ENCODE measurements at regions not wholly inside any gene's neighbourhood (a gene's known extent, or its start where the extent isn't known, plus 50 kb on each side); places are given as distances from the start of the nearest gene placed in this dataset.

DNA sequence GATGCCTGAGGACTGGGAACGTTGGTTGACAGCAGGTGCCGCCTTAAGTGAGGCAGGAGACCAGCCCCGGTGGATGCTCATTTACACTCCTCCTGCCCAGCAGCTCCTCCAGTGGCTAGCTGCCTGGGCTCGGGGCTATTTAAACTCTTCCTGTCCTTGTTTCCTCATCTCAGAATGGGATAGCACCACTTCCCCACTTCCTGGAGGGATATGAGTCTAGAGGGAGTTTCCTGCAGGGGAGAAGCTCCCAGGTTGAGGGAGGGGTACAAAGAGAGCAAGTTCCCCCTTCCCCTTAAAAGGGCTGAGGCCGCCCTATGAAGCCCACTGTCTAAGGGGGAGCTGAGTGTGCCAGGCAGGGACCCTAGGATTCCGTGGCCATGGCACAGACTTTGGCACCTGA is 311.2 kb downstream of the AACS start:
- no peak for DNase-seq

DNA sequence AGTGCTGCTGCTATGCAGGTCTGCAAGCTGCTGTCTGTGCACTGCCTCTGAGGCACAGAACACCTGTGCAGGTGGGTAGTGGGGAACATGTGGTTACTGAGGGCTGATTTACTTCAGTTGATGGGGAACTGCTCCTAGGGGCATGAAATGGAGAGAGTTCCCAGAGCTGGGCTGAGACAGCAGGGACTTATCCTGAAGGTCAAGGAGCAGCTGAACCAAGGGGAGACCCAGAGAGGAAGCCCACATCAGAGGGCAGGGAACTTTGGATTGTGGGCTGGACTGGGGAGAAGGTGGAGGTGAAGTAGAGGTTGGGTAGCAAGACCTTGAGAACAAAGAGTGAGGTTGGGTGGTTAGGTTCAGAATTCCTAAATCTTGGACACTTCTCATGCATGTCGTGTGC is 311.9 kb downstream of the AACS start:
- DNase-seq, result no peak

DNA sequence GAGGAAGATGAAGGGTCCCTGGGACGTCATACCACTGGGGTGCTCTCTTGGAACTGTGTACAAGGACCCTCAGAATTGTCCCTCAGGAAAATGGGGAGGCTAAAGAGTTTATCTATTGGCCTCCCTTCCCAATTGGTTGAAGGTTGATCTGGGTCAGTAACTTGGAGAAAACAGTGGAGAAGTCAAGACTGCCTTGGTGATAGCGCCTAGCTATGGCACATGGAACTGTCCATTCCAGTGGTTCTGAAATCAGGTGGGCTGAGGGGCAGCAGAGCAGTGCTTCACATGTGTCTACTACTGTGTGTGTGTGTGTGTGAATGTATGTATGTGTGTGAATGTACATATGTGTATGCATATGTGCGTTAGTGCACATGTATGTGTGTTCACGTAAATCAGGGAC is 316.1 kb downstream of the AACS start:
- no peak for DNase-seq

DNA sequence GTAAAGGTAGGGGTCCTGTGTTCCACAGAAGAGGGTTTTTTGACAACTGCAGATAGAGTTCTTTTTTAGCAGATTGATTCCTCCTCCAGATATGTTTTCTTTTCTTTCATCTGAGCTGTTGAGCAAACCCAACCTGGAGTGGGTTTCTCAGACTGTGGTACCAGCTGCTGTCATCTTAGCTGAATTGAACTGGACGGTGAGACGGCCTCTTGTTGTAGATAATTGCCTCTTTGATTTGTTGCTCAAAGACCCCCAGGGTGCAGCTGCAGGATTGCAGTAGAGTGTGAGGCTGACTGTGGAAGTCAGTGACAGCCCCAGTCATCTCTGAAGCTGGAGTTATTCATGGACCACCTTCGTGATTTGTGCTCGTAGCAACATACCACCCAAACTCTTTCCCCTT is 317.7 kb downstream of the AACS start:
- DNase-seq, result no peak

DNA sequence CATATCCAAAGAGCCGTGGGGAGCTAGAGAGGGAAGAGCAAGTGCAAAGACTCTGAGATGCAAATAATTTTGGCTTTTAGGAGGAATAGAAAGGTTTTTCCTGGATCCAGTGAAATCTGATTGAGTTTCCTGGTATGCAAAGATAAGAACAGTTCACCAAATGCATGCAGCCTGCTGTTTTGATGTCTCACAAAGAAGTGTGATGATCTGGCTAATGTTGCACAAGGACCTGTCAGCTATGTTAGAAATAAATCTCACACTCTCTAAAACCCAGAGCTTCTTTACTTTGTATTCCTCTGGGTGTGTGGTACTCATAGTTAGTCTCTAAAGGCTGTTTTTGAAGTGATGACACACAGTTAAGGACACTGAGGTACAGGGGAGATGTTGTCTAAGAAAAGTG is 321.4 kb downstream of the AACS start:
- no peak for DNase-seq

DNA sequence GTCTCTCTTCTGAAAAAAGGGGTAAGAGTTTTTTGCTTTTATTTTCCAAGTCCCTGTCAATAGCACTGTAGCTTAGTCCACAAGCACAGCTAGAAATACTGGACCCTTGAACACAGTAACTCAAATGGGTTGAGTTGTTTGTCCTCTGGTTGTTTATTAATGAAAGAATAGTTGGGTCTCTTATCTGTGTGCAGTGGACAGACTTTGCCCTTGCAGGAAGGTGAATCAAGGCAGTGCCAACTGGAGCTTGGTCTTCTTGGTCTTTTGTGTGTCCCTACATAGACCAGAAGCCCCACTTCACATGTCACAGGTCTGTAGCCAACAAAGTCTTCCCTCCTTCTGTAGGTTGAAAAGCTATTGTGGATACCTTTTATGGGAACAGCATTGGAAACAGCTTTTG is 322.0 kb downstream of the AACS start:
- no peak for DNase-seq

DNA sequence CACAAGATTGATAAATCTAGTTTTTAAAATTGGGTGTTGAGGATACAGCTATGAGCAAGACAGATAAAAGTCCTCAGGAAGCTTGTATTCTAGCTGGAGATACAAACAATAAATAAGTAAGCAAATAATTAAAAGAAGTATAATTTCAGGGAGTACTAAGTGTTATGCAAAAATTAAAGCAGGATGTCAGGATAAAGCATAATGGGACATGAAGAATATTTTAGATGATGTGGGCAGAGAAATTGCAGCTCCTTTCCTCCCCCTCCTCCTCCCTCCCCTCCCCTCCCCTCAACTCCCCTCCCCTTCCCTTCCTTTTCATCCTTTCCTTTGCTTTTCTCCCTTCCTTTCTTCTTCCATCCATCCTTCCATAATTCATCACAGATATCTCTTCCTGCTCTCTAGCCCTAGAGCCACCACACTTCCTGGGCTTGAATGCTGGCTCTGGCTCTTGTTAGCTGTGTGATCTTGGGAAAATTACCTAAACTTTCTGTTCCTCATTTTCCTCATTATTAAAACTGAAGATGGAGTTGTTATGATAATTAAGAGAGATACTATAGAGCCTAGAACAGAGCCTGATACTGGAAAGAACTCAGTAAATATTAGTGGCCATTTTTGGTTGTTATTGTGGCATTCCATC is 323.9 kb downstream of the AACS start:
- DNase-seq, result no peak

DNA sequence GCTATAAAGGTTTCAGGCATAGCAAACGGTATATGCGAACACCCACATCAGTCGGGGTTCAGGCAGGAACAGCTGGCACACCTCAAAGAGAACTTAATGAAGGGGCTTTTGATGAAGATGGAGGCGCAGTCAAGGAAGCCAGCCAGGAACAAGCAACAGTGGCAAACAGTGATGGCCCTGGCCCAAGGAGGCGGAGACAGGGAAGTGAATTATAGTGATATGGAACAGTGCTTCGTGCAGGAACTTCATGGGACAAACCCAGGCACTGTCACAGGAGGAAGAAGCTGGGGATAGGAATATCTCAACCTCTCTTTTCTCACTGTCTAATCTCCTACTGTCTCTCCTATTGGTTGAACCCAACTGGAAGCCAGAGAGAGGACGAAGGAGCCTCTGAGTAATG is 328.3 kb downstream of the AACS start:
- DNase-seq, result no peak

DNA sequence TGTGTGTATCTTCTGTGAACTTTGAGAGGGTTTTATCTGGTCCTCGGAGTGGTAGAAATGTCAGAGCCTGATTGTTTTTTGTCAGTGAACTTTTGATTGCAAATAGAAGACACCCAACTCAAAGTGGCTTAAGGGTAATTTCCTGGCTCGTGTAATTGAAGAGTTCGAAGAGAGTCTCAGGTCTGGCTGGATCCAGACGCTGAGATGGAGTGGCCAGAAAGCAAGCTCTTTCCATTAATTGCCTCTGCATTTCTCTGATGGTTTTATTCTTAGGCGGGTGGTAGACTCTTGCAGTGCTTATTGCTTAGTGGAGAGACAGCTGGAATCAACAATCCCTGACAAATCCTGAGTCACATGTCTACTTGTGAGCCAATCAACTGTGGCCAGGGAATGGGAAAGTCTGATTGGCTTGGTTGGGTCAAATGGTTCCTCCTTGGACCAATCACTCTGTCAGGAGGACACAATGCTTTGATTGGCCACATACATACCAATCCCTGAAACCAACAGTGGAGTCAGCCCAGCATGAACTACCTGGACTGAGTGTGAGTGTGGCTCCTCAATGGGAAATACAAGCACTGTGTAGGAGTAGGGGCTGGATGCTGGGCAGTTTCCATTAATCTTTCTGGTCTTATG is 330.5 kb downstream of the AACS start:
- DNase-seq, result no peak

DNA sequence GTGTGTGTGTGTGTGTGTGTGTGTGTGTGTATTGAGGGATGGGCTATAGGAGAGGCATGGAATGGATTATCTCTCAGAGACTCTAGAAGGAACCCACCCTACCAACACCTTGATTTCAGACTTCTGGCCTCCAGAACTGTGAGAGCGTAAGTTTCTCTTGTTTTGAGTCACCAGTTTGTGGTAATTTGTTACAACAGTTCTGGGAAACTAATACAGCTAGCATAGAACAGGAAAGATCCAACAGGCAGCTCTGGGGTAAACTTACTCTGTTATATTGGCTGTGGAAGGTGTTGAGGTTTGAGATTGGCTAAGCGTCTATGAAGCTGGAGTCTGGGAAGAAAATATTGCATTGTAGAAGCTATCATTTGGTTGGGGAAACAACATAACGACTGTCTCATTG is 334.3 kb downstream of the AACS start:
- DNase-seq, result no peak

DNA sequence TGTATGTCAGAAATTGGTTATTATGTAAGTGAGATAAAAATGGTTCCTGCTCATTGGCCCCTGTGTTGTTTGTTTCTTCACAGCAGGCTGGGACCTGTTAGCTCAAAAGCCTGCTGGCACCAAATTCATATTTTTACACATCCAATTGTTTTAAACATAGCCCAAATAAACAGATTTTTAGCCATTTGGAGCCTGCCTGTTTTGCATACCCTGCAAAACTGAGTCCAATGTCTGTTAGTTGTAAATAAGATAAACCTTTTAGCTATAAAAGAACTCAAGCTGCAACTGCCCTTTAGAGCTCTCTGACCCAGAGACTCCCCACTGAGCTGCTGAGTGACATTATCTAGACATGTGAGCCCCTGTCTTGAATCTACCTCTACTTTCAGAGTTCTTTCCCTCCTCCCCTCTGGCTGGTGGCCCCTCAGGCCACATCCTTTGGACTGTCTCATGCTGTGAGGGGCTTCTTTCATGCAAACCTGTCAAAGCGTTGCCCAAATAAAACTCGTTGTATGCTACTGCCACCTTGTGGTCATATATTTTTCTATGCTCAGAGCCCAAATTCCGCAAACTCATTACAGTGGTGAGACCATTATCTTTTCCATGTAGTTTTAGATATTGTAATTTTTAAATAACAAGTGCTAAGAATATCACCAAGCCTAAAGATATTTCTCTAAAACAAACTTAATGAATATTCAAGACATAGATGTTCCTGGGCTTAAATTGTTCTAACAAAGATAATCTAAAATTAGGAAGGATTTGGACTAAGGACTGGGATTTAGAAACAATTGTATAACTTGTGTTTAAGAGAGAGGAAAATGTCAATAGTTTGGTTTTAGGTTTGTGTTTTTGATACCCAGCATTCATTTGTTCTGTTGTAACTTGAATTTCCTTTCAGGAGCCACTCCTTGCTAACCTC is 337.9 kb downstream of the AACS start:
- no peak for DNase-seq

DNA sequence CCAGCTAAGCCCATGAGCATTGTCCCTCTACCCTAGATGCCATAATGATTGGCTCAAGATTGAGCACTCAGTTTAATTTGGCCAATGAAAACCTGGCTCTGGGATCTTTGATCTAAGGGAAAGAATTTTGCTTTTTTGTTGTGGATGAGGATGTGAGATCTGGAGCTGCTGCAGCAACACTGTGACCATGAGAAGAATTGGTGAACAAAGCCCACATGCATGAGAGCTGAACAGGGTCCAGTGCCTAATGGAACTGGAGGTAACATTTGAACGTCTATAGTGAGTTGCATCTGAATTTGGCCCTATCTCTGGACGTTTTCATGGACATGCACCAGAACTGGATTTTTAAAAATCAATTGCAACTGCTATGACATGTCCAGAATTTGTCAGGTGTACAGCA is 338.6 kb downstream of the AACS start:
- DNase-seq, result no peak

DNA sequence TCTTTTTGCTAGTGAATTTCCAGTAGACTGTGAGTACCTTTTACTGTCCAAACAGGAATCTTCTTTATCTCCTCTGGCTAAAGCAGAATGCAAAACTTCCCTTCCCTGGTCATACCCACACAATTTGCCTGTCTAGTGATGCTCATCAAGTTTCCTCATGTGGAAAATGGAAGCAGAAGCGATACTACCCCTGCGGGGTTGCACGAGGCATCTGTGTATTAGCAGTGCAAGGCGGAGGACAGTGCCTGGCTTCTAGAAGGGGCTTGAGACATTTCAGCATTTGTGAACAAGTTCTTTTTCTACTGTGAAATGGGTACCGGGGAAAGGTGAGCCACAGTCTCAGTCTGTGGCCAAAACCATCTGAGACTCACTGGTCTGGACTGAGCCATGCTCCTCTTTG is 340.9 kb downstream of the AACS start:
- no peak for DNase-seq

DNA sequence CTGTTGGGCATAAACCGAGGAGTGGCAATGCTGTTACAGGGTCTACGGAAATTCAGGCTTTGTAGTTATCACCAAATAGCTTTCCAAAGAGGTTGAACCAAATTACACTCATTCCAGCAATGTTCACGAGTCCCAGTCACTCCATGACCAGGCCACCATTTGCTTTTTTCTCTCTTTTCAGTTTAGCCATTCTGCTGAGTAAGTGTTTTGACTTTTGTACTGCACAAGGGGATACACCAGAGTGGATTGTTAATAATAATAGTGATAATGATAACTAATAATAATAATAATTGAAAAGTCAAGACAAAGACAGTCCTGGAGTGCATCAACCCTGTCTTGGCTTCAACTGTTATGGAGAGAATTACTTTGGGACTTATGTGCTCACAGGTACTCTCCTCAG is 343.5 kb downstream of the AACS start:
- DNase-seq, result no peak

DNA sequence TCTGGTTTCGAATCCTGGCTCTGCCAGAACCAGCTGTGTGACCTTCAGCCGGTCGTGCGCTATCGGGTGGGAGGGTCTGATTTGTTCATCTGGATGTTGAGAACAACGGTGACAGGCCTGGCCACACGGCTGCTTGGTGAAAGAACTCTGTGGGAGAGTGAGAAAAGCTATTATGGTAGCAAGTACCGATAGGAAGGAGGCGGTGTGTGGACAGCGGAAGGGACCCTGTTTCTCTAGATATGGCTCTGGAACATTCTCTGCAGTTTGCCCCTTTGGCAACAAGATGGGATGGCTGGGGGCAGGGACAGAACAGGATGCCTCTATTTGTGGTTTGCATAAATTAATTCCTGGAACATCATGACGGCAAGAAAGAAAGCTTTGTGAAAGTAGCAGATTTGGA is 347.3 kb downstream of the AACS start:
- no peak for DNase-seq

DNA sequence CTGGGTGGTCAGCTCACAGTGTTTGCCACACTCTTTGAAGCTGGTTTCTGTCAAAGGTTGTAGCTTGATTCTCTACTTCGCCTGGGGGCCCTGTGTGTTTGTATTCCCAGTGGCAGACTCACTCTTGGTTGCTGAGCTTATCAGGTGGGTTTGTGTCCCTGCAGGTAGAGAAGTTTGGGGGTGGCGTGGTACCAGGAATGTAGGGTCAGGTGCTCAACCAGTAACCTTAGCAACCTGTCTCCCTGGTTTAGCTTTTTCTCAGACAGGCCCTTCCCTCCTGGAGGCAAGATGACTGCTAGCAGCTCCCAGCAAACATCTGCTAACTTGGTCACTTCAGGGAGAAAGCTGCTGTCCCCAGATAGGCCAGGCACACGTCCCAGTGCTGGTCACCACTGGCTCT is 352.2 kb downstream of the AACS start:
- DNase-seq, result no peak

DNA sequence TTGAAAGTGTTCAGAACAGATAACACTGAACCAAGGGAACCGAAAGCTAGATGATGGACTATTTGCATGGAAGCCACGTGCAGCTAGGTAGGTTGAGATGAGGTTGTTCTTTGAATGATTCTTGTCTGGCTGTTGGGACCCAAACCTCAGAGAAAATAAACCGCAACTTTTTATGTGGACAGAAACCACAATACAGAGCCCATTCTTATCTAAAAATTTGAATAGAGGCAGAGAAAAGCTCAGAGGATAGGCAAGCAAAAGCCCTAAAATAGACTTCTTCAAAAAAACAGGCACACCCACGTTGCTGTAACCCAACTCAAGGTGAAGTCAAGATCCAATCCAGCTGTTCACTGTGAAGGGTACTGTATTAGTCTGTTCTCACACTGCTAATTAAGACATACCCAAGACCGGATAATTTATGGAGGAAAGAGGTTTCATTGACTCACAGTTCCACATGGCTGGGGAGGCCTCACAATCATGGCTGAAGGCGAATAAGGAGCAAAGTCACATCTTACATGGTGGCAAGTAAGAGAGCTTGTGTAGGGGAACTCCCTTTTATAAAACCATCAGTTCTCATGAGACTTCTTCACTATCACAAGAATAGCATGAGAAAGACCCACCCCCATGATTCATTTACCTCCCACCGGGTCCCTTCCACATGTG is 353.8 kb downstream of the AACS start:
- DNase-seq, result no peak

DNA sequence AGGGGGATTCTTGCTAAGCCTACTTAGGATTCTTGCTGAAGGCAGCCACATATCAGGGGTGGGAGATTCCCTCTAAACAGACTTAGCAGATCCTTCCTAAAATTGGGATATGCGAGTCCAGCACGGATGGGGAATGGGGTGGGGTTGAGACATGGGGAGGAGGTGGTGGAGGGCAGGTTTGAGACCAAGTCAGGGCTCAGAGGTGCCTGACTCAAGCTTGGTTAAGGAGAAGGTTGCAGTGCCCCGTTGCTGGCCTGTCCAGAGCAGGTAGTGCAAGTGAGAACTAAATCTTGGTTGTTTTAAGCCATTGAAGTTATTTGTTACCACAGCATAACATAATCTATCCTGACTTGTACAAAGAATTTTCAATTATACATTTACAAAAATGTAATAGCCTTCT is 359.7 kb downstream of the AACS start:
- no peak for DNase-seq

DNA sequence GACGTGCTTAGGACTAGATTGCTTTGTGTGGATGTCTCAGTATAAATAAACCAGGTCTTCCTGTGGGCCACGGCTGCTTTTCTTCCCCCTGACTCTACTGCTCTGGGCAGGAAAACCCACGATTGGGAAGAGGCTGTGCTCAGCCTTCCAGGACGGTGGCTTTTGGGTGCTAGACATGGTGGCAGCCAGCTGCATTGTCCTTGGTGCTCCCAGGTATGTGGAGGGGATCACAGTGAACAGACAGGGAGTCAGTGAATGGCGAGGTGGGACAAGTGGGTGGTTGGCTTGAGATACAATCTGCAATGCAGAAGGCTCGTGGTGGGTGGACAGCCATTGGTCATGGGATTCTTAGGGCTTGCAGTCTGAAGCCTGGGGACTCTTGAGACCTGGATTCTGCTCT is 366.3 kb downstream of the AACS start:
- DNase-seq, result no peak

DNA sequence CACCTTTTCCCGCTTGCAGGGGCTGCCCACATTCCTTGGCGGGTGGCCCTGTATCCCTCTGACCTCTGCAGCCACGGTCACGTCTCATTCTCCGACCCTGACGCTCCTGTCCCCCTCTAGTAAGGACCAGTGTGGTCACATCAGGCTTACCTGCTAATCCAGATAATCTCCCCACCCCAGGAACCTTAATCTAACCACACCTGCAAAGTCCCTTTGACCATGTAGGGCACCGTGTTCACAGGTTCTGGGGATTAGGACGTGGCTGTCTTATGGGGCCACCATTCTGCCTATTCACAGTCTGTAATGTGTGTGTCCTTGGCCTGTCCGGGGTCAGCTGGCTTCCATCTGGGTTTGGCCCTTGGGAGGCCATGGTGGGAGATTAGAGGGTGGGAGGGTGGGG is 368.9 kb downstream of the AACS start:
- no peak for DNase-seq

DNA sequence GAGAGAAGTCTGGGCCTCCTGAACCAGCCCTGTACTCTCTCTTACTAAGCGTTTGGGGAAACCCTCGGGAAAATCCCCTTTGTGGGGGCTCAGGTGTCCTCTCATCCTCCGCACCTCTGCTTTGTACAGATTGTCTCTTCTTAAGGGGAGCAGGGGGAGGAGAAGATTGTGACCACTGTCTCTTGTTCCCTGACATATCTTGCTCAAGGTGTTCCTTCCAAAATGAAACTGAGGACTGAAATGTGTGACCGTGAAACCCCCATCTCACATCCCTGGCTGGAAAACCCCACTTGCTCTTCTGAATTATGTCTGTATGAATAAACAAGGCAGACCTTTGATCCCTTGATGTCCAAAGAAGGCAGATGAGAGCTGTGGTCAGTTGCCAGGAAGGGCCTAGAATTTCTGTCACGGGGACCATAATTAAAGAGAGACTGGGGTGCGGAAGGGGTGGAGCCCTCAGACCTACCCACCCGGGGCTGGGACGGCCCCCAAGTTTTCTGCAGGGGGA is 369.8 kb downstream of the AACS start:
- no peak for DNase-seq

DNA sequence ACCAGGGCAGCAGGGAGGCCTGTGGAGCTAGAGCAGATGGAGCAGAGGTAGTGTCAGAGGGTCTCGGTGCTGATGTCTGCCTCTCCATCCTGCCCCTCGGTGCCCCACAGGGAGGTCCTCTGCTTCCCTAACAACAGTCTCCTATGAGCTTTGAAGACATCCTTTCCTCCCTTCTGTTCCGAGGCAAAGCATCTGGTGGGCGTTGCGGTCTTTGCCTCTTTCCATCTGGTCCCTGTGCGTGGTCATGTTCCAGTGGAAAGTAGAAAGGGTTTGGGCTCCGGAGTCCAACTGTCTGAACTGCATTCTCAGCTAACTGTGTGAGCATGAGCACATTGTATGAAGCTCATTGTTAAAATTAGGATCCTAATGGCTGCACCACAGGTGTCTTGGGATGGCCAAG is 370.6 kb downstream of the AACS start:
- DNase-seq, result no peak

DNA sequence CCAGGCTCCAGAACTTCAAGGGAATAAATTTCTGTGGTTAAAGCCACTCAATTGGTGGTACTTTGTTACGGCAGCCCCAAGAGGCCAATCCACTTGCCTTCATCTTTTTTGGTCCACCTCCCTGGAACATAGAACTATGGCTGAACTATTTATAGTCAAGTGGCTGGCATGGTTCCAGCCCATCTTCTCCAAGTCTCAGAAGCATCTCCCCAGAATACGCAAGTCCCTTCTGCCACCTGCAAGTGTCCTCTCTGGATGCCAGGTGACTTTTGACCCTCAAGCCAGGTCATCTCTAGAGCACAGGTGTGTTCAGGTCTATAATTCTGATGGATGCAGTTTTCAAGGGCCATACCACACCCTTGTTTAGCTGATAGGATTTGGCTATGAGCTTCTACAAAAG is 371.5 kb downstream of the AACS start:
- no peak for DNase-seq

DNA sequence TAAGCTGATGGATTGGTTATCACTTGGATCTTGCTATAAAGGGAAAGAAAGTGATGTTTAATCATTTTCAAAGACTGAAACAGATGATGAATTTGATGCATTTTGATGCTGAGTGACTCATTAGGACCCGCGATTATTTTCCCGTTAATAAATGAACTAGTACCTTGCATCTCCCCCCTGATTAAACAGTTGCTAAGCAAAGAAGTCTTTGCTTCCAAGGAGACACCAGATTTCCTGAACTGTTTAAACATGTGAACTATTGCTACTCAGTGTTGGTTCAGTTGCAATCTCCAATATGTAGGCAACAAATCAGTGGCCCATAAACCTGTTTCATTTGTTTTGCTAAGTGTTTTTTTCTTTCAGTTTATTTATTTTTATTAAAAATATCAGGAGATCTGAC is 375.2 kb downstream of the AACS start:
- DNase-seq, result no peak

Measured in activated naive CD4-positive, alpha-beta T cell treated with Interleukin-2 at 50 U/mL for 16 hours (primary cell).